GDM1 (cell line): ENCODE measurements at regions not wholly inside any gene's neighbourhood (a gene's known extent, or its start where the extent isn't known, plus 50 kb on each side); places are given as distances from the start of the nearest gene placed in this dataset.
"Not testable (repeated sequence)": the region's sequence is repeated elsewhere in the genome, so short reads cannot be mapped to it uniquely, and the experiment has no call there.

Experiments used
- DNase-seq: peaks from one replicate; lab custom pipeline; 2025; lab: John Stamatoyannopoulos, UW

- DNase-seq, result no peak
These were observed 165.6 kb downstream of the ALDH8A1 start for GRCh38 chr6:134784336-134784735.

- no peak for DNase-seq
These were observed 171.5 kb downstream of the ALDH8A1 start for GRCh38 chr6:134778431-134778830.

GRCh38 chr6:134774201-134774638 lies 175.7 kb downstream of the ALDH8A1 start:
- no peak for DNase-seq

GRCh38 chr6:134772671-134773360 lies 177.1 kb downstream of the ALDH8A1 start:
- no peak for DNase-seq

- no peak for DNase-seq
These were observed 181.0 kb downstream of the ALDH8A1 start for GRCh38 chr6:134768931-134769330.

- DNase-seq, result no peak
These were observed 183.4 kb downstream of the ALDH8A1 start for GRCh38 chr6:134766497-134766896.

GRCh38 chr6:134764741-134765140 lies 185.2 kb downstream of the ALDH8A1 start:
- no peak for DNase-seq

- DNase-seq, result not testable (repeated sequence)
These were observed 186.3 kb downstream of the ALDH8A1 start for GRCh38 chr6:134763575-134763974.

- DNase-seq, result no peak
These were observed 191.3 kb downstream of the ALDH8A1 start for GRCh38 chr6:134758621-134759020.

GRCh38 chr6:134757911-134758361 lies 192.0 kb downstream of the ALDH8A1 start:
- DNase-seq, result no peak

- no peak for DNase-seq
These were observed 193.4 kb downstream of the ALDH8A1 start for GRCh38 chr6:134756374-134757025.

GRCh38 chr6:134754013-134754690 lies 195.7 kb downstream of the ALDH8A1 start:
- no peak for DNase-seq

GRCh38 chr6:134753001-134753400 lies 196.9 kb downstream of the ALDH8A1 start:
- DNase-seq, result no peak

- DNase-seq, result no peak
These were observed 197.5 kb downstream of the ALDH8A1 start for GRCh38 chr6:134752445-134752844.

GRCh38 chr6:134750669-134751068 lies 199.2 kb downstream of the ALDH8A1 start:
- no peak for DNase-seq

GRCh38 chr6:134748484-134748883 lies 201.4 kb downstream of the ALDH8A1 start:
- DNase-seq, result no peak

GRCh38 chr6:134747197-134747596 lies 202.7 kb downstream of the ALDH8A1 start:
- not testable (repeated sequence) for DNase-seq

GRCh38 chr6:134746140-134746539 lies 203.8 kb downstream of the ALDH8A1 start:
- DNase-seq, result no peak

GRCh38 chr6:134745192-134745591 lies 204.7 kb downstream of the ALDH8A1 start:
- not testable (repeated sequence) for DNase-seq

GRCh38 chr6:134744301-134744700 lies 205.6 kb downstream of the ALDH8A1 start:
- no peak for DNase-seq

- DNase-seq, result no peak
These were observed 208.7 kb downstream of the ALDH8A1 start for GRCh38 chr6:134741200-134741536.

- DNase-seq, result no peak
These were observed 209.3 kb downstream of the ALDH8A1 start for GRCh38 chr6:134740473-134741199.

- no peak for DNase-seq
These were observed 209.9 kb downstream of the ALDH8A1 start for GRCh38 chr6:134740027-134740373.
